SK-N-SH treated with all-trans-retinoic acid at 6 μM for 48 hours (cell line): ENCODE measurements at regions not wholly inside any gene's neighbourhood (a gene's known extent, or its start where the extent isn't known, plus 50 kb on each side); places are given as distances from the start of the nearest gene placed in this dataset.

ENCODE experiments used
- OSR1 ChIP-seq: fragments of 250-450 bp; sonication (Bioruptor Pico); IDR thresholded peaks from 2 replicates; pipeline ENCODE4 v1.8.0; 2022; ENCODE audit warnings: moderate library complexity, mild to moderate bottlenecking, inconsistent platforms
- PPARA ChIP-seq: fragments of 250-450 bp; sonication (Bioruptor Pico); IDR thresholded peaks from 2 replicates; pipeline ENCODE4 v1.5.0; 2020; ENCODE audit warnings: mild to moderate bottlenecking, borderline replicate concordance
- TF ChIP-seq, protein P1 (sequence below): fragments of 250-450 bp; sonication (Bioruptor Pico); IDR thresholded peaks from 2 replicates; pipeline ENCODE4 v1.5.1; 2020; ENCODE audit warnings: low read depth, mild to moderate bottlenecking, moderate library complexity
- TF ChIP-seq, protein P2 (sequence below): fragments of 250-450 bp; sonication (Bioruptor Pico); IDR thresholded peaks from 2 replicates; pipeline ENCODE4 v1.5.0; 2020; ENCODE audit warnings: mild to moderate bottlenecking, moderate library complexity

DNA sequence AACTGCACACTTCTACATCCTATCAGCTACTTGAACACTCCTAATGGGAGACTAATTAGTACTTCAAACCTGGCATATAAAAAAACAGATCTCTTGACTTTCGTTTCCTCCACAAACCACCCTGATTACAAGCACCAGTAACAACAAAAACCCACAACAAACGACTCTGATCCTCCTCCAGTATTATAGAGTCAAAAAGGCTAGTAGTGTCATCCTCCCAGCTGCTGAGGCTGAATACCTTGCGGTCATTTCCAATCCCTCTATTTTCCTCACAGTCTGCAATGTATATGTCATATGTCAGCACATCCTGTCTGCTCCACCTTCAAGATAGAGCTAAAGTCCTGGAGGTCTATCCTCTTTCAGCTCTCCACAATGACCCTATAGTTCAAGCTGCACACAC lies 688.9 kb upstream of the RAG2 start:
- TF ChIP-seq, protein P1, sequence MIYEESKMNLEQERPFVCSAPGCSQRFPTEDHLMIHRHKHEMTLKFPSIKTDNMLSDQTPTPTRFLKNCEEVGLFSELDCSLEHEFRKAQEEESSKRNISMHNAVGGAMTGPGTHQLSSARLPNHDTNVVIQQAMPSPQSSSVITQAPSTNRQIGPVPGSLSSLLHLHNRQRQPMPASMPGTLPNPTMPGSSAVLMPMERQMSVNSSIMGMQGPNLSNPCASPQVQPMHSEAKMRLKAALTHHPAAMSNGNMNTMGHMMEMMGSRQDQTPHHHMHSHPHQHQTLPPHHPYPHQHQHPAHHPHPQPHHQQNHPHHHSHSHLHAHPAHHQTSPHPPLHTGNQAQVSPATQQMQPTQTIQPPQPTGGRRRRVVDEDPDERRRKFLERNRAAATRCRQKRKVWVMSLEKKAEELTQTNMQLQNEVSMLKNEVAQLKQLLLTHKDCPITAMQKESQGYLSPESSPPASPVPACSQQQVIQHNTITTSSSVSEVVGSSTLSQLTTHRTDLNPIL, result no peak
- no peak for TF ChIP-seq PPARA (CRISPR knock-in tag)
- no peak for TF ChIP-seq OSR1 (CRISPR knock-in tag)
- TF ChIP-seq, protein P2, sequence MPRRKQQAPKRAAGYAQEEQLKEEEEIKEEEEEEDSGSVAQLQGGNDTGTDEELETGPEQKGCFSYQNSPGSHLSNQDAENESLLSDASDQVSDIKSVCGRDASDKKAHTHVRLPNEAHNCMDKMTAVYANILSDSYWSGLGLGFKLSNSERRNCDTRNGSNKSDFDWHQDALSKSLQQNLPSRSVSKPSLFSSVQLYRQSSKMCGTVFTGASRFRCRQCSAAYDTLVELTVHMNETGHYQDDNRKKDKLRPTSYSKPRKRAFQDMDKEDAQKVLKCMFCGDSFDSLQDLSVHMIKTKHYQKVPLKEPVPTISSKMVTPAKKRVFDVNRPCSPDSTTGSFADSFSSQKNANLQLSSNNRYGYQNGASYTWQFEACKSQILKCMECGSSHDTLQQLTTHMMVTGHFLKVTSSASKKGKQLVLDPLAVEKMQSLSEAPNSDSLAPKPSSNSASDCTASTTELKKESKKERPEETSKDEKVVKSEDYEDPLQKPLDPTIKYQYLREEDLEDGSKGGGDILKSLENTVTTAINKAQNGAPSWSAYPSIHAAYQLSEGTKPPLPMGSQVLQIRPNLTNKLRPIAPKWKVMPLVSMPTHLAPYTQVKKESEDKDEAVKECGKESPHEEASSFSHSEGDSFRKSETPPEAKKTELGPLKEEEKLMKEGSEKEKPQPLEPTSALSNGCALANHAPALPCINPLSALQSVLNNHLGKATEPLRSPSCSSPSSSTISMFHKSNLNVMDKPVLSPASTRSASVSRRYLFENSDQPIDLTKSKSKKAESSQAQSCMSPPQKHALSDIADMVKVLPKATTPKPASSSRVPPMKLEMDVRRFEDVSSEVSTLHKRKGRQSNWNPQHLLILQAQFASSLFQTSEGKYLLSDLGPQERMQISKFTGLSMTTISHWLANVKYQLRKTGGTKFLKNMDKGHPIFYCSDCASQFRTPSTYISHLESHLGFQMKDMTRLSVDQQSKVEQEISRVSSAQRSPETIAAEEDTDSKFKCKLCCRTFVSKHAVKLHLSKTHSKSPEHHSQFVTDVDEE (CRISPR knock-in tag), result no peak
